ENCODE measurements at regions not wholly inside any gene's neighbourhood (a gene's known extent, or its start where the extent isn't known, plus 50 kb on each side); places are given as distances from the start of the nearest gene placed in this dataset.

- Histone ChIP-seq H3K27ac (ENCODE audit: low read depth in 2 of 2, low read length in 1 of 2) (no peak overlapping the region), H2AFZ (ENCODE audit: low read depth) (no peak overlapping the region), H3K4me2 (no peak overlapping the region), H3K27me3 (ENCODE audit: insufficient read depth) (no peaks in the 10 kb centered on the region), H3K79me2 (ENCODE audit: insufficient read depth) (no peaks in the 10 kb centered on the region), H4K20me1 (ENCODE audit: insufficient read depth) (no peaks in the 10 kb centered on the region), H3K9me3 (no peaks in the 10 kb centered on the region), H3K36me3 (replicated peaks in 1 of 2; ENCODE audit: control insufficient read depth in 1 of 2, insufficient read depth in 2 of 2, low read length in 1 of 2) (no peaks in the 10 kb centered on the region), H3F3A (replicated peaks; ENCODE audit: insufficient read depth) (no peaks in the 10 kb centered on the region), H3K4me3 (ENCODE audit: low read depth in 2 of 2, low read length in 1 of 2) (no peak overlapping the region), H3K9me2 (no peaks in the 10 kb centered on the region), H3K9ac (no peak overlapping the region), H3K4me1 (ENCODE audit: control insufficient read depth in 1 of 2, insufficient read depth in 2 of 2, low read depth in 1 of 2, low read length in 1 of 2) (no peaks in the 10 kb centered on the region; a peak in 1 of 4 replicates)
- ChIA-PET CTCF (interaction anchor here (0.9 kb wide), 2 partner anchors 280 to 287 kb away, joined by 3 read pairs; no protein-coding TSS in a partner anchor), POLR2A (no interaction called here)
- TF ChIP-seq EZH2phosphoT487 (IDR thresholded peaks at IDR 0.05; ENCODE audit: borderline replicate concordance, low read depth) (no peak), RAD21 (IDR thresholded peaks at IDR 0.05; ENCODE audit: low read length) (no peak), GABPA (IDR thresholded peaks at IDR 0.05; ENCODE audit: low read depth) (no peak), CTCF (IDR thresholded peaks at IDR 0.05) (no peak), YY1 (IDR thresholded peaks at IDR 0.05; ENCODE audit: low read depth) (no peak), RFX5 (IDR thresholded peaks at IDR 0.05; ENCODE audit: low read length) (no peak), FOSL2 (IDR thresholded peaks at IDR 0.05; ENCODE audit: borderline replicate concordance, low read depth) (no peak), FOXM1 (IDR thresholded peaks at IDR 0.05; ENCODE audit: low read depth) (no peak)
- 52% methylated on average over 8 of the region's 13 CpGs for WGBS (ENCODE audit: low lambda C conversion rate)
- no peak for DNase-seq
These were observed 279.7 kb downstream of the GADD45G start for GRCh38 chr9:89884356-89885083.

- Histone ChIP-seq H3K4me2 (no peak overlapping the region), H3K9ac (no peak overlapping the region), H3K79me2 (ENCODE audit: insufficient read depth) (no peaks in the 10 kb centered on the region), H4K20me1 (ENCODE audit: insufficient read depth) (no peaks in the 10 kb centered on the region), H3K9me3 (no peaks in the 10 kb centered on the region), H3K9me2 (no peaks in the 10 kb centered on the region), H3K27ac (ENCODE audit: low read depth in 2 of 2, low read length in 1 of 2) (no peak overlapping the region), H3K4me3 (ENCODE audit: low read depth in 2 of 2, low read length in 1 of 2) (no peak overlapping the region), H3K4me1 (ENCODE audit: control insufficient read depth in 1 of 2, insufficient read depth in 2 of 2, low read depth in 1 of 2, low read length in 1 of 2) (no peaks in the 10 kb centered on the region), H3F3A (replicated peaks; ENCODE audit: insufficient read depth) (no peaks in the 10 kb centered on the region), H3K27me3 (ENCODE audit: insufficient read depth) (no peaks in the 10 kb centered on the region), H3K36me3 (replicated peaks in 1 of 2; ENCODE audit: control insufficient read depth in 1 of 2, insufficient read depth in 2 of 2, low read length in 1 of 2) (no peaks in the 10 kb centered on the region), H2AFZ (ENCODE audit: low read depth) (no peak overlapping the region)
- no peak for TF ChIP-seq POLR2AphosphoS5 (IDR thresholded peaks at IDR 0.05; ENCODE audit: low read depth, low read length)
- TF ChIP-seq GABPA (IDR thresholded peaks at IDR 0.05; ENCODE audit: low read depth) = no peak
- no peak for TF ChIP-seq RCOR1 (IDR thresholded peaks at IDR 0.05; ENCODE audit: low read length)
- TF ChIP-seq SMC3 (IDR thresholded peaks at IDR 0.05; ENCODE audit: low read depth, low read length) = no peak
- 55% methylated on average over 4 of the region's 4 CpGs for WGBS (ENCODE audit: low lambda C conversion rate)
- POLR2A ChIA-PET = no interaction called here
- DNase-seq = no peak
- CTCF ChIA-PET = interaction anchor here (0.9 kb wide), 2 partner anchors 281 to 287 kb away, joined by 3 read pairs; no protein-coding TSS in a partner anchor
These were observed 280.3 kb downstream of the GADD45G start for GRCh38 chr9:89885156-89885555.

Data from SK-N-SH (cell line).